ENCODE measurements at regions not wholly inside any gene's neighbourhood (a gene's known extent, or its start where the extent isn't known, plus 50 kb on each side); places are given as distances from the start of the nearest gene placed in this dataset.

- peaks cover 9% of the 10 kb centered on the region for H3K9me3 Mint-ChIP-seq (ENCODE audit: unreplicated experiment)
- no TSS peak for BruUV-seq (replicated peaks)
- no peaks in the 10 kb centered on the region for H3K36me3 Mint-ChIP-seq (ENCODE audit: insufficient read depth, unreplicated experiment)
- peaks cover 11% of the 10 kb centered on the region for H3K4me1 Mint-ChIP-seq (ENCODE audit: low read depth, unreplicated experiment)
- POLR2A ChIA-PET, result no interaction called here
- Histone ChIP-seq H3K27me3 (replicated peaks; ENCODE audit: control insufficient read depth, insufficient read depth, low read length) (no peaks in the 10 kb centered on the region), H3K9me3 (0 out of 2 replicates have a peak, but pooled peaks cover 7% of the 10 kb centered on the region), H3K4me1 (peaks cover 29% of the 10 kb centered on the region), H3K4me3 (ENCODE audit: low read depth, low read length) (no peak overlapping the region), H3K36me3 (ENCODE audit: control insufficient read depth, insufficient read depth, low read length) (no peaks in the 10 kb centered on the region)
- no peak overlapping the region for H3K4me3 Mint-ChIP-seq (ENCODE audit: unreplicated experiment)
- CTCF ChIA-PET, result no interaction called here
- no peak for TF ChIP-seq CTCF (IDR thresholded peaks at IDR 0.05; ENCODE audit: insufficient read depth in 1 of 2, low read depth in 1 of 2, low read length in 1 of 2, severe bottlenecking in 1 of 2, unreplicated experiment in 1 of 2)
- no peak overlapping the region for H3K27ac Mint-ChIP-seq (ENCODE audit: unreplicated experiment)
- no peak for DNase-seq
- intact Hi-C loops (cut with micrococcal nuclease; ENCODE audit: unreplicated experiment), result no loop called here
- H3K27me3 Mint-ChIP-seq (ENCODE audit: insufficient read depth, unreplicated experiment), result no peaks in the 10 kb centered on the region
Observed at GRCh38 chr5:173456181-173456580, 128.0 kb upstream of the STC2 start.

- H3K4me1 Mint-ChIP-seq (ENCODE audit: low read depth, unreplicated experiment), result peaks cover 11% of the 10 kb centered on the region
- POLR2A ChIA-PET, result no interaction called here
Observed at GRCh38 chr5:173455599-173455957, 127.4 kb upstream of the STC2 start.

GRCh38 chr5:173454736-173455598 lies 126.8 kb upstream of the STC2 start:
- H3K27ac Mint-ChIP-seq (ENCODE audit: unreplicated experiment), result peak overlapping the region; percentile 35
- Histone ChIP-seq H3K36me3 (ENCODE audit: control insufficient read depth, insufficient read depth, low read length) (no peaks in the 10 kb centered on the region), H3K4me3 (ENCODE audit: low read depth, low read length) (no peak overlapping the region), H3K4me1 (peaks cover 29% of the 10 kb centered on the region), H3K9me3 (0 out of 2 replicates have a peak, but pooled peaks cover 7% of the 10 kb centered on the region), H3K27me3 (replicated peaks; ENCODE audit: control insufficient read depth, insufficient read depth, low read length) (no peaks in the 10 kb centered on the region)
- peaks cover 9% of the 10 kb centered on the region for H3K9me3 Mint-ChIP-seq (ENCODE audit: unreplicated experiment)
- H3K4me1 Mint-ChIP-seq (ENCODE audit: low read depth, unreplicated experiment), result peaks cover 11% of the 10 kb centered on the region
- ChIA-PET CTCF (interaction anchor here (0.6 kb wide), 1 partner anchor 173 kb away, joined by 3 read pairs; no protein-coding TSS in a partner anchor), POLR2A (no interaction called here)
- H3K36me3 Mint-ChIP-seq (ENCODE audit: insufficient read depth, unreplicated experiment), result no peaks in the 10 kb centered on the region
- no peak for TF ChIP-seq CTCF (IDR thresholded peaks at IDR 0.05; ENCODE audit: insufficient read depth in 1 of 2, low read depth in 1 of 2, low read length in 1 of 2, severe bottlenecking in 1 of 2, unreplicated experiment in 1 of 2)
- BruUV-seq (replicated peaks), result no TSS peak
- no peak for DNase-seq
- intact Hi-C loops (cut with micrococcal nuclease; ENCODE audit: unreplicated experiment), result no loop called here
- H3K27me3 Mint-ChIP-seq (ENCODE audit: insufficient read depth, unreplicated experiment), result no peaks in the 10 kb centered on the region
- no peak overlapping the region for H3K4me3 Mint-ChIP-seq (ENCODE audit: unreplicated experiment)

More at GRCh38 chr5:173455599-173455957, 127.4 kb upstream of the STC2 start:
- H3K36me3 ChIP-seq (ENCODE audit: control insufficient read depth, insufficient read depth, low read length), result no peaks in the 10 kb centered on the region
- no peak for TF ChIP-seq CTCF (IDR thresholded peaks at IDR 0.05; ENCODE audit: insufficient read depth in 1 of 2, low read depth in 1 of 2, low read length in 1 of 2, severe bottlenecking in 1 of 2, unreplicated experiment in 1 of 2)
- DNase-seq, result no peak
- Mint-ChIP-seq H3K4me3 (ENCODE audit: unreplicated experiment) (no peak overlapping the region), H3K27me3 (ENCODE audit: insufficient read depth, unreplicated experiment) (no peaks in the 10 kb centered on the region), H3K9me3 (ENCODE audit: unreplicated experiment) (peaks cover 9% of the 10 kb centered on the region), H3K36me3 (ENCODE audit: insufficient read depth, unreplicated experiment) (no peaks in the 10 kb centered on the region), H3K27ac (ENCODE audit: unreplicated experiment) (no peak overlapping the region)
- no TSS peak for BruUV-seq (replicated peaks)
- intact Hi-C loops (cut with micrococcal nuclease; ENCODE audit: unreplicated experiment), result no loop called here
- no peaks in the 10 kb centered on the region for H3K27me3 ChIP-seq (replicated peaks; ENCODE audit: control insufficient read depth, insufficient read depth, low read length)
- 0 out of 2 replicates have a peak, but pooled peaks cover 7% of the 10 kb centered on the region for H3K9me3 ChIP-seq
- H3K4me3 ChIP-seq (ENCODE audit: low read depth, low read length), result no peak overlapping the region
- CTCF ChIA-PET, result interaction anchor here (0.6 kb wide), 1 partner anchor 174 kb away, joined by 3 read pairs; no protein-coding TSS in a partner anchor
- H3K4me1 ChIP-seq, result peaks cover 29% of the 10 kb centered on the region

Measured in Caco-2 (cell line).